K562 (cell line): ENCODE measurements at regions not wholly inside any gene's neighbourhood (a gene's known extent, or its start where the extent isn't known, plus 50 kb on each side); places are given as distances from the start of the nearest gene placed in this dataset.

ENCODE experiments used
- ARID3A ChIP-seq: IDR thresholded peaks from 2 replicates; pipeline ENCODE4 v1.6.1; 2012; ENCODE audit warnings: low read depth, low read length, improper control_type of control experiment, borderline replicate concordance
- BRF1 ChIP-seq: IDR thresholded peaks from 3 replicates; pipeline ENCODE4 v1.6.1; 2011; ENCODE audit warnings: borderline replicate concordance, mild to moderate bottlenecking; ENCODE audit not compliant: insufficient read length; ENCODE audit errors: extremely low read depth
- CBX8 ChIP-seq: fragments of 200-600 bp; sonication (generic); IDR thresholded peaks from 2 replicates; pipeline ENCODE4 v1.6.1; 2012; ENCODE audit warnings: borderline replicate concordance, mixed run types, low read depth, mild to moderate bottlenecking, moderate library complexity, mixed read lengths, low read length, control low read depth, inconsistent platforms; ENCODE audit not compliant: poor library complexity, severe bottlenecking; ENCODE audit errors: extremely low read depth
- CCAR2 ChIP-seq: fragments of 200-400 bp; formaldehyde crosslinking; IDR thresholded peaks from 2 replicates; pipeline ENCODE4 v1.6.1; 2017; ENCODE audit warnings: mild to moderate bottlenecking, low read depth, low read length
- COPS2 ChIP-seq: fragments of 450-650 bp; conservative IDR thresholded peaks from 2 replicates; pipeline ENCODE4 v1.6.1; 2016; ENCODE audit warnings: mild to moderate bottlenecking, moderate library complexity
- CSDE1 ChIP-seq, 2 experiments: fragments of 450-650 bp; IDR thresholded peaks; 2 replicates each; pipeline ENCODE4 v1.6.1; 2016; ENCODE audit warnings: mild to moderate bottlenecking in 1 of 2
- DACH1 ChIP-seq: fragments of 450-650 bp; IDR thresholded peaks from 2 replicates; pipeline ENCODE4 v1.6.1; 2018; ENCODE audit not compliant: partially characterized antibody
- EGR1 ChIP-seq: fragments of 450-650 bp; conservative IDR thresholded peaks from 2 replicates; pipeline ENCODE4 v1.6.1; 2017; ENCODE audit warnings: mild to moderate bottlenecking
- ETV1 ChIP-seq: fragments of 450-650 bp; conservative IDR thresholded peaks from 2 replicates; pipeline ENCODE4 v1.6.1; 2016; ENCODE audit warnings: missing genetic modification characterization, control low read depth, low read depth, missing compliant biosample characterization
- KLF16 ChIP-seq: IDR thresholded peaks from 2 replicates; pipeline ENCODE4 v1.6.1; 2016; ENCODE audit warnings: antibody characterized with exemption
- MLLT1 ChIP-seq, 2 experiments: fragments of 450-650 bp; IDR thresholded peaks; 2 replicates each; pipeline ENCODE4 v1.6.1; 2016
- MLX ChIP-seq, 2 experiments: fragments of 450-650 bp in 1 of 2; sonication (generic) in 1 of 2; formaldehyde crosslinking; conservative IDR thresholded peaks; 2 replicates each; pipeline versions ENCODE4 v1.4.0 to v1.8.1; 2020 to 2022; ENCODE audit warnings: mild to moderate bottlenecking in 1 of 2, missing genetic modification reagents in 1 of 2
- MTA1 ChIP-seq: fragments of 450-650 bp; IDR thresholded peaks from 2 replicates; pipeline ENCODE4 v1.6.1; 2017; ENCODE audit warnings: borderline replicate concordance
- NCOA1 ChIP-seq: fragments of 450-650 bp; IDR thresholded peaks from 2 replicates; pipeline ENCODE4 v1.6.1; 2016; ENCODE audit warnings: low read depth
- PKNOX1 ChIP-seq: fragments of 450-650 bp; IDR thresholded peaks from 2 replicates; pipeline ENCODE4 v1.6.1; 2016
- RFX1 ChIP-seq: fragments of 450-650 bp; IDR thresholded peaks from 2 replicates; pipeline ENCODE4 v1.6.1; 2016; ENCODE audit warnings: mild to moderate bottlenecking, moderate library complexity
- RFX5 ChIP-seq: IDR thresholded peaks from 2 replicates; pipeline ENCODE4 v1.6.1; 2011; ENCODE audit warnings: low read depth, mild to moderate bottlenecking, improper control_type of control experiment, low read length
- SNRNP70 ChIP-seq: fragments of 200-400 bp; formaldehyde crosslinking; optimal IDR thresholded peaks from 2 replicates; pipeline ENCODE3; 2017; ENCODE audit warnings: low read depth, low read length
- TEAD1 ChIP-seq, 2 experiments: fragments of 450-650 bp in 1 of 2; sonication (generic) in 1 of 2; formaldehyde crosslinking; IDR thresholded peaks; 2 replicates each; pipeline versions ENCODE4 v1.4.0 to v1.8.0; 2020 to 2022; ENCODE audit warnings: mild to moderate bottlenecking in 2 of 2, missing genetic modification reagents in 1 of 2
- ZBED1 ChIP-seq: IDR thresholded peaks from 2 replicates; pipeline ENCODE4 v1.6.1; 2014
- ZBTB9 ChIP-seq: fragments of 450-650 bp; formaldehyde crosslinking; IDR thresholded peaks from 2 replicates; pipeline ENCODE4 v1.4.0; 2020; ENCODE audit warnings: mild to moderate bottlenecking, moderate library complexity
- ZNF146 ChIP-seq: IDR thresholded peaks from one replicate; pipeline ENCODE4 v1.6.1; 2018; ENCODE audit warnings: missing compliant biosample characterization; ENCODE audit not compliant: unreplicated experiment
- ZNF23 ChIP-seq: fragments of 250-450 bp; sonication (Bioruptor Pico); IDR thresholded peaks from 2 replicates; pipeline ENCODE4 v1.4.0; 2020; ENCODE audit warnings: mild to moderate bottlenecking
- ZNF354B ChIP-seq: fragments of 250-450 bp; sonication (Bioruptor Pico); IDR thresholded peaks from 2 replicates; pipeline ENCODE4 v1.4.0; 2020
- ZNF445 ChIP-seq: fragments of 250-450 bp; sonication (Bioruptor Pico); IDR thresholded peaks from 2 replicates; pipeline ENCODE4 v1.4.0; 2020; ENCODE audit warnings: low read depth, mild to moderate bottlenecking, moderate library complexity

- peak; percentile 22; the same call in 1 of the 2 replicates for TF ChIP-seq PKNOX1
- peak; percentile 91; the same call in 1 of the 2 replicates for TF ChIP-seq ZBTB9
- peak; percentile 14; the same call in 1 of the 2 replicates for TF ChIP-seq ETV1 (tag)
- TF ChIP-seq ZNF146, result no peak
- no peak for TF ChIP-seq EGR1
- TF ChIP-seq ZNF445 (CRISPR knock-in tag), result no peak
- no peak for TF ChIP-seq ZBED1
- TF ChIP-seq MLLT1 (IDR thresholded peaks at IDR 0.05), result no peak
- no peak for TF ChIP-seq RFX1
- no peak for TF ChIP-seq ZNF23
- no peak for TF ChIP-seq CCAR2
- no peak for TF ChIP-seq DACH1
- TF ChIP-seq TEAD1 (CRISPR knock-in tag; IDR thresholded peaks at IDR 0.05), result peak in 1 of 2 experiments; percentile 58; a peak in 1 of 4 replicates
- TF ChIP-seq NCOA1, result no peak
- TF ChIP-seq ARID3A, result no peak
- TF ChIP-seq RFX5, result no peak
- no peak for TF ChIP-seq COPS2
- no peak for TF ChIP-seq CBX8
- TF ChIP-seq MTA1, result no peak
- no peak for TF ChIP-seq CSDE1 (IDR thresholded peaks at IDR 0.05)
- no peak for TF ChIP-seq MLX (CRISPR knock-in tag; conservative IDR thresholded peaks at IDR 0.05)
- TF ChIP-seq ZNF354B (CRISPR knock-in tag), result no peak
- no peak for TF ChIP-seq SNRNP70
- no peak for TF ChIP-seq BRF1
- no peak for TF ChIP-seq KLF16
Measured at GRCh38 chr7:156402255-156402654, 238.3 kb upstream of the RNF32 start (continued).
